ENCODE measurements at regions not wholly inside any gene's neighbourhood (a gene's known extent, or its start where the extent isn't known, plus 50 kb on each side); places are given as distances from the start of the nearest gene placed in this dataset.
"Not testable (repeated sequence)": the region's sequence is repeated elsewhere in the genome, so short reads cannot be mapped to it uniquely, and the experiment has no call there.

- Histone ChIP-seq H3K9me3 (no peaks in the 10 kb centered on the region), H3K27me3 (ENCODE audit: insufficient read depth in 3 of 3, low read length in 2 of 3) (peaks cover 0 to 5% (median 1%) of the 10 kb centered on the region in 3 donors), H3K4me3 (no peak overlapping the region), H3K36me3 (ENCODE audit: insufficient read depth in 1 of 2, low read depth in 1 of 2) (no peaks in the 10 kb centered on the region), H3K27ac (no peak overlapping the region), H3K4me1 (no peaks in the 10 kb centered on the region)
- no peak for ATAC-seq
- no peak for DNase-seq
- WGBS, 3 donors = 64 to 68% (median 65%) methylated on average over 11 of the region's 11 CpGs
- no peak for TF ChIP-seq CTCF (IDR thresholded peaks at IDR 0.05)
- intact Hi-C loops (cut with DNase I) = no loop called here
Measured at GRCh38 chr10:117457071-117457810, 82.0 kb upstream of the PDZD8 start.

- H3K27me3 ChIP-seq (ENCODE audit: insufficient read depth in 3 of 3, low read length in 2 of 3) = peaks cover 0 to 5% (median 1%) of the 10 kb centered on the region in 3 donors
- no peaks in the 10 kb centered on the region for H3K4me1 ChIP-seq
- H3K36me3 ChIP-seq (ENCODE audit: insufficient read depth in 1 of 2, low read depth in 1 of 2) = no peaks in the 10 kb centered on the region
- H3K9me3 ChIP-seq = no peaks in the 10 kb centered on the region
- no peak overlapping the region for H3K4me3 ChIP-seq
- 62 to 69% (median 68%) methylated on average over 5 of the region's 5 CpGs for WGBS, 3 donors
- TF ChIP-seq CTCF (IDR thresholded peaks at IDR 0.05) = no peak
- H3K27ac ChIP-seq = no peak overlapping the region
- intact Hi-C loops (cut with DNase I) = no loop called here
- DNase-seq (no peak), ATAC-seq (no peak)
Measured at GRCh38 chr10:117455346-117455745, 80.1 kb upstream of the PDZD8 start.

- intact Hi-C loops (cut with DNase I) = no loop called here
- 42 to 50% (median 44%) methylated on average over 1 of the region's 1 CpG for WGBS, 3 donors
- H3K27me3 ChIP-seq (ENCODE audit: insufficient read depth in 3 of 3, low read length in 2 of 3) = peaks cover 0 to 6% (median 1%) of the 10 kb centered on the region in 3 donors
- H3K27ac ChIP-seq = no peak overlapping the region
- no peak for DNase-seq
- H3K4me3 ChIP-seq = no peak overlapping the region
- no peak for ATAC-seq
- no peaks in the 10 kb centered on the region for H3K9me3 ChIP-seq
- H3K36me3 ChIP-seq (ENCODE audit: insufficient read depth in 1 of 2, low read depth in 1 of 2) = no peaks in the 10 kb centered on the region
- H3K4me1 ChIP-seq = no peaks in the 10 kb centered on the region
- no peak for TF ChIP-seq CTCF (IDR thresholded peaks at IDR 0.05)
Measured at GRCh38 chr10:117454502-117454901, 79.3 kb upstream of the PDZD8 start.

GRCh38 chr10:117453484-117453883, 78.2 kb upstream of the PDZD8 start:
- H3K4me1 ChIP-seq; H3K27ac ChIP-seq; H3K27me3 ChIP-seq (ENCODE audit: insufficient read depth in 3 of 3, low read length in 2 of 3); ATAC-seq; intact Hi-C loops (cut with DNase I); DNase-seq; H3K4me3 ChIP-seq; H3K36me3 ChIP-seq (ENCODE audit: insufficient read depth in 1 of 2, low read depth in 1 of 2); H3K9me3 ChIP-seq: not testable (repeated sequence)
- WGBS, 3 donors = 74 to 80% (median 76%) methylated on average over 5 of the region's 5 CpGs

- Histone ChIP-seq H3K4me3 (no peak overlapping the region), H3K9me3 (no peaks in the 10 kb centered on the region), H3K36me3 (ENCODE audit: insufficient read depth in 1 of 2, low read depth in 1 of 2) (no peaks in the 10 kb centered on the region), H3K4me1 (no peaks in the 10 kb centered on the region), H3K27ac (no peak overlapping the region), H3K27me3 (ENCODE audit: insufficient read depth in 3 of 3, low read length in 2 of 3) (peaks cover 0 to 5% (median 0%) of the 10 kb centered on the region in 3 donors)
- intact Hi-C loops (cut with DNase I) = no loop called here
- TF ChIP-seq CTCF (IDR thresholded peaks at IDR 0.05) = no peak
- ATAC-seq (no peak), DNase-seq (no peak)
- WGBS, 3 donors = 79 to 95% (median 81%) methylated on average over 2 of the region's 2 CpGs
Measured at GRCh38 chr10:117450940-117451339, 75.7 kb upstream of the PDZD8 start.
